HFF-Myc (cell line): ENCODE measurements at regions not wholly inside any gene's neighbourhood (a gene's known extent, or its start where the extent isn't known, plus 50 kb on each side); places are given as distances from the start of the nearest gene placed in this dataset.
A peak's percentile ranks its signal among the peaks of the same experiment; 100 is the strongest.
"Not testable (repeated sequence)": the region's sequence is repeated elsewhere in the genome, so short reads cannot be mapped to it uniquely, and the experiment has no call there.

ENCODE experiments used
- DNase-seq: peaks from one replicate; pipeline ENCODE4 v3.0.0-alpha.2; 2011; ENCODE audit warnings: low read depth; ENCODE audit errors: extremely low read depth
- H3K4me3 ChIP-seq: replicated peaks from 2 replicates; pipeline ENCODE4 v1.5.1; 2011; ENCODE audit warnings: low read depth, mild to moderate bottlenecking, control low read depth, low read length
- CTCF ChIP-seq: IDR thresholded peaks from 2 replicates; pipeline ENCODE4 v1.5.1; 2012; ENCODE audit warnings: mild to moderate bottlenecking, low read depth, low read length, control low read depth; ENCODE audit errors: missing control alignments

- no peak for TF ChIP-seq CTCF
- no peak for DNase-seq
- no peak overlapping the region for H3K4me3 ChIP-seq
Observed at GRCh38 chr5:97501286-97501964, 318.4 kb upstream of the RIOK2 start.

GRCh38 chr5:97501965-97502305 is 318.9 kb upstream of the RIOK2 start:
- no peak for DNase-seq
- TF ChIP-seq CTCF, result no peak

GRCh38 chr5:97508864-97509263 is 325.8 kb upstream of the RIOK2 start:
- DNase-seq, result no peak
- TF ChIP-seq CTCF, result no peak
- no peak overlapping the region for H3K4me3 ChIP-seq

More at GRCh38 chr5:97501965-97502305, 318.9 kb upstream of the RIOK2 start:
- no peak overlapping the region for H3K4me3 ChIP-seq

- not testable (repeated sequence) for DNase-seq, H3K4me3 ChIP-seq
Observed at GRCh38 chr5:97519565-97519964, 336.5 kb upstream of the RIOK2 start.

- not testable (repeated sequence) for DNase-seq
Observed at GRCh38 chr5:97523336-97523735, 340.3 kb upstream of the RIOK2 start.

GRCh38 chr5:97525780-97526179 is 342.7 kb upstream of the RIOK2 start:
- no peak for TF ChIP-seq CTCF
- no peak for DNase-seq
- H3K4me3 ChIP-seq, result no peak overlapping the region

More at GRCh38 chr5:97523336-97523735, 340.3 kb upstream of the RIOK2 start:
- not testable (repeated sequence) for H3K4me3 ChIP-seq

GRCh38 chr5:97528941-97529340 is 345.9 kb upstream of the RIOK2 start:
- H3K4me3 ChIP-seq, result no peak overlapping the region
- peak; percentile 16 for DNase-seq
- no peak for TF ChIP-seq CTCF

- DNase-seq, result no peak
- no peak overlapping the region for H3K4me3 ChIP-seq
- no peak for TF ChIP-seq CTCF
Observed at GRCh38 chr5:97529354-97529985, 346.4 kb upstream of the RIOK2 start.
